Panc1 (cell line): ENCODE measurements at regions not wholly inside any gene's neighbourhood (a gene's known extent, or its start where the extent isn't known, plus 50 kb on each side); places are given as distances from the start of the nearest gene placed in this dataset.

Experiments
- POLR2AphosphoS5 ChIP-seq: IDR thresholded peaks from 2 replicates; pipeline ENCODE4 v1.6.1; 2012; ENCODE audit warnings: mild to moderate bottlenecking, low read depth, low read length, moderate library complexity
- REST ChIP-seq, 2 experiments: IDR thresholded peaks; 2 replicates each; pipeline ENCODE4 v1.6.1; 2011 to 2012; ENCODE audit warnings: low read depth in 2 of 2, control low read depth in 1 of 2, low read length in 1 of 2, mild to moderate bottlenecking in 1 of 2, moderate library complexity in 1 of 2; ENCODE audit not compliant: insufficient read depth in 1 of 2
- SIN3A ChIP-seq: IDR thresholded peaks from 2 replicates; pipeline ENCODE4 v1.6.1; 2012; ENCODE audit warnings: low read depth, mild to moderate bottlenecking, low read length, moderate library complexity, borderline replicate concordance; ENCODE audit not compliant: insufficient read depth
- TCF7L2 ChIP-seq: IDR thresholded peaks from 2 replicates; pipeline ENCODE4 v1.6.1; 2011; ENCODE audit warnings: mild to moderate bottlenecking, low read depth, low read length, inconsistent platforms
- TF ChIP-seq, protein P1 (sequence below): fragments of 450-650 bp; IDR thresholded peaks from 2 replicates; pipeline ENCODE4 v1.5.1; 2017; ENCODE audit warnings: mild to moderate bottlenecking

GRCh38 chr3:107062787-107063186 lies 314.5 kb upstream of the CCDC54 start:
- TF ChIP-seq, protein P1, sequence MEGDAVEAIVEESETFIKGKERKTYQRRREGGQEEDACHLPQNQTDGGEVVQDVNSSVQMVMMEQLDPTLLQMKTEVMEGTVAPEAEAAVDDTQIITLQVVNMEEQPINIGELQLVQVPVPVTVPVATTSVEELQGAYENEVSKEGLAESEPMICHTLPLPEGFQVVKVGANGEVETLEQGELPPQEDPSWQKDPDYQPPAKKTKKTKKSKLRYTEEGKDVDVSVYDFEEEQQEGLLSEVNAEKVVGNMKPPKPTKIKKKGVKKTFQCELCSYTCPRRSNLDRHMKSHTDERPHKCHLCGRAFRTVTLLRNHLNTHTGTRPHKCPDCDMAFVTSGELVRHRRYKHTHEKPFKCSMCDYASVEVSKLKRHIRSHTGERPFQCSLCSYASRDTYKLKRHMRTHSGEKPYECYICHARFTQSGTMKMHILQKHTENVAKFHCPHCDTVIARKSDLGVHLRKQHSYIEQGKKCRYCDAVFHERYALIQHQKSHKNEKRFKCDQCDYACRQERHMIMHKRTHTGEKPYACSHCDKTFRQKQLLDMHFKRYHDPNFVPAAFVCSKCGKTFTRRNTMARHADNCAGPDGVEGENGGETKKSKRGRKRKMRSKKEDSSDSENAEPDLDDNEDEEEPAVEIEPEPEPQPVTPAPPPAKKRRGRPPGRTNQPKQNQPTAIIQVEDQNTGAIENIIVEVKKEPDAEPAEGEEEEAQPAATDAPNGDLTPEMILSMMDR, result no peak
- TF ChIP-seq POLR2AphosphoS5, result no peak
- no peak for TF ChIP-seq TCF7L2
- no peak for TF ChIP-seq REST (IDR thresholded peaks at IDR 0.05; ENCODE audit: insufficient read depth in 1 of 2, low read depth in 2 of 2, low read length in 1 of 2)
- no peak for TF ChIP-seq SIN3A
